Endodermal cell (in vitro differentiated cells): ENCODE measurements at regions not wholly inside any gene's neighbourhood (a gene's known extent, or its start where the extent isn't known, plus 50 kb on each side); places are given as distances from the start of the nearest gene placed in this dataset.

Experiments used
- DNase-seq: peaks from one replicate; pipeline ENCODE4 v3.0.0-alpha.2; 2017
- H3K27ac ChIP-seq: 2 replicates; pipeline ENCODE4 v1.5.1; 2013; ENCODE audit warnings: mild to moderate bottlenecking, low read depth, low read length, moderate library complexity
- H3K27me3 ChIP-seq: 2 replicates; pipeline ENCODE4 v1.6.1; 2013; ENCODE audit warnings: mild to moderate bottlenecking, low read length, moderate library complexity; ENCODE audit not compliant: insufficient read depth, control insufficient read depth, poor library complexity, severe bottlenecking
- H3K36me3 ChIP-seq: 2 replicates; pipeline ENCODE4 v1.7.0; 2013; ENCODE audit warnings: mild to moderate bottlenecking, low read length, moderate library complexity; ENCODE audit not compliant: control insufficient read depth, insufficient read depth
- H3K4me1 ChIP-seq: one replicate; pipeline ENCODE4 v1.7.0; 2013; ENCODE audit warnings: low read length; ENCODE audit not compliant: control insufficient read depth, insufficient read depth
- H3K4me3 ChIP-seq: 2 replicates; pipeline ENCODE4 v1.5.1; 2013; ENCODE audit warnings: mild to moderate bottlenecking, low read length, moderate library complexity
- H3K9ac ChIP-seq: 2 replicates; pipeline ENCODE4 v1.6.1; 2013; ENCODE audit warnings: mild to moderate bottlenecking, low read length, moderate library complexity; ENCODE audit not compliant: poor library complexity, severe bottlenecking; ENCODE audit errors: extremely low read depth
- H3K9me3 ChIP-seq: 2 replicates; pipeline ENCODE4 v1.6.1; 2013; ENCODE audit warnings: mild to moderate bottlenecking, low read length, moderate library complexity; ENCODE audit not compliant: control insufficient read depth
- H3K27ac Mint-ChIP-seq: 2 replicates; pipeline ENCODE4 v1.8.0; 2020; ENCODE audit warnings: mixed read lengths
- H3K27me3 Mint-ChIP-seq: 2 replicates; pipeline ENCODE4 v1.8.0; 2021; ENCODE audit warnings: mild to moderate bottlenecking, mixed read lengths; ENCODE audit not compliant: insufficient read depth
- H3K36me3 Mint-ChIP-seq: 2 replicates; pipeline ENCODE4 v1.8.0; 2020; ENCODE audit warnings: low read depth, mixed read lengths
- H3K4me1 Mint-ChIP-seq: 2 replicates; pipeline ENCODE4 v1.8.0; 2020; ENCODE audit warnings: mixed read lengths
- H3K4me3 Mint-ChIP-seq: 2 replicates; pipeline ENCODE4 v1.8.0; 2020; ENCODE audit warnings: mild to moderate bottlenecking, moderate library complexity, mixed read lengths
- H3K9me3 Mint-ChIP-seq: 2 replicates; pipeline ENCODE4 v1.8.0; 2020; ENCODE audit warnings: mild to moderate bottlenecking, mixed read lengths
- WGBS, 2 experiments: methylation state at CpG; one replicate each; pipeline versions ENCODE4 v1.1.5 to v1.1.7; 2013; ENCODE audit warnings: missing lambda C conversion rate in 2 of 2, mixed read lengths in 1 of 2; ENCODE audit not compliant: insufficient coverage in 1 of 2, insufficient read length in 1 of 2; 5-methylcytosine and 5-hydroxymethylcytosine counted together
- TF ChIP-seq, protein P1 (sequence below): fragments of 200-600 bp; sonication (generic); conservative IDR thresholded peaks from 2 replicates; pipeline ENCODE4 v1.5.0; 2021; ENCODE audit warnings: antibody characterized with exemption, mild to moderate bottlenecking

DNA sequence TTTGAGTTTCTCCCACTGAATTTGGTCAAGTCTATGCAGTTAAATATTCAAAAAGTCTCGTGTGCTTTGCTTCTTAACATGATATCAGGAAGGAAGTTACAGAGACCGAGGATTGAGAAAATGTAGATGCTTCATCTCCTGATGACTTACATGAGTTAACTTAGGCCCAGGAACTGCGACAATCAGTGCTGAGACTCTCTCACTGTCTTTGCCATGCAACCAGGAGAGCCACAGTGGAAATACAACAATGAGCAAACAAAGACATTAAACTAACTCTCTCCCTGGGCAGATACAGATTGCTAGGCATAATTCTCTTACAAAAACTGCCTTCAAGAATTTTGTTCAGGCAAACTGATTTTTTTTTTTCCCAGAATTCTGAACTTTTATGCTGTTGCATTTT lies 440.6 kb upstream of the EPHA7 start:
- peak overlapping the region; percentile 59 for H3K27ac ChIP-seq
- H3K4me3 Mint-ChIP-seq: peak overlapping the region; percentile 59
- H3K27me3 Mint-ChIP-seq: no peaks in the 10 kb centered on the region
- TF ChIP-seq, protein P1, sequence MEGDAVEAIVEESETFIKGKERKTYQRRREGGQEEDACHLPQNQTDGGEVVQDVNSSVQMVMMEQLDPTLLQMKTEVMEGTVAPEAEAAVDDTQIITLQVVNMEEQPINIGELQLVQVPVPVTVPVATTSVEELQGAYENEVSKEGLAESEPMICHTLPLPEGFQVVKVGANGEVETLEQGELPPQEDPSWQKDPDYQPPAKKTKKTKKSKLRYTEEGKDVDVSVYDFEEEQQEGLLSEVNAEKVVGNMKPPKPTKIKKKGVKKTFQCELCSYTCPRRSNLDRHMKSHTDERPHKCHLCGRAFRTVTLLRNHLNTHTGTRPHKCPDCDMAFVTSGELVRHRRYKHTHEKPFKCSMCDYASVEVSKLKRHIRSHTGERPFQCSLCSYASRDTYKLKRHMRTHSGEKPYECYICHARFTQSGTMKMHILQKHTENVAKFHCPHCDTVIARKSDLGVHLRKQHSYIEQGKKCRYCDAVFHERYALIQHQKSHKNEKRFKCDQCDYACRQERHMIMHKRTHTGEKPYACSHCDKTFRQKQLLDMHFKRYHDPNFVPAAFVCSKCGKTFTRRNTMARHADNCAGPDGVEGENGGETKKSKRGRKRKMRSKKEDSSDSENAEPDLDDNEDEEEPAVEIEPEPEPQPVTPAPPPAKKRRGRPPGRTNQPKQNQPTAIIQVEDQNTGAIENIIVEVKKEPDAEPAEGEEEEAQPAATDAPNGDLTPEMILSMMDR: no peak
- peaks cover 6% of the 10 kb centered on the region for H3K4me1 ChIP-seq
- H3K36me3 ChIP-seq: no peaks in the 10 kb centered on the region
- peaks cover 3% of the 10 kb centered on the region for H3K9me3 Mint-ChIP-seq
- WGBS, 2 experiments: 41 to 42% methylated on average over 3 of the region's 3 CpGs
- peaks cover 43% of the 10 kb centered on the region for H3K4me1 Mint-ChIP-seq
- H3K9me3 ChIP-seq: no peaks in the 10 kb centered on the region
- peak; percentile 60 for DNase-seq
- no peak overlapping the region for H3K9ac ChIP-seq
- H3K4me3 ChIP-seq: no peak overlapping the region
- H3K27ac Mint-ChIP-seq: peak overlapping the region; percentile 88
- H3K27me3 ChIP-seq: no peaks in the 10 kb centered on the region
- no peaks in the 10 kb centered on the region for H3K36me3 Mint-ChIP-seq

DNA sequence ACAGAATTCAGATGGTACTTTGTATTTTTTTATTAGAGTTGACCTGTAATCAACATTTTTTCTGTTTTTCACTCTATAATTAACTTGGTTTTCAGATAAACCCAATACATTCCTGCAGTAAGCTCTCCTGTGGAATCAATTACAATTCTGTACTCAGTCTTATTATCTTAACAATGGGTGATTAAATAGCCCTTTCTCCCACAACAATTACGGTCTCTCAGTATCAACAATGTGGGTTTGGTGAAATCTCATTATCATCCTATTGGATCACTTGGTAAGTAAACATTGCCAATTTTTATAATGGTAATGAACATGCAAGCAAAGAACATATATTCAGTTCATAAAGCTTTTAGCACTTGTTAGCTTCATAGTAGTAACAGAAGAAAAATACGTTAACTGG lies 438.9 kb upstream of the EPHA7 start:
- Histone ChIP-seq H3K4me1 (peaks cover 6% of the 10 kb centered on the region), H3K36me3 (no peaks in the 10 kb centered on the region), H3K9me3 (peaks cover 7% of the 10 kb centered on the region), H3K27ac (no peak overlapping the region), H3K27me3 (no peaks in the 10 kb centered on the region), H3K9ac (no peak overlapping the region), H3K4me3 (no peak overlapping the region)
- no peak overlapping the region for H3K4me3 Mint-ChIP-seq
- peaks cover 49% of the 10 kb centered on the region for H3K4me1 Mint-ChIP-seq
- WGBS, 2 experiments: 33 to 66% methylated on average over 1 to 2 of the region's 2 CpGs
- peaks cover 5% of the 10 kb centered on the region for H3K9me3 Mint-ChIP-seq
- H3K27me3 Mint-ChIP-seq: no peaks in the 10 kb centered on the region
- H3K27ac Mint-ChIP-seq: peak overlapping the region; percentile 8
- DNase-seq: no peak
- TF ChIP-seq, protein P1: no peak
- peaks cover 6% of the 10 kb centered on the region for H3K36me3 Mint-ChIP-seq

- Mint-ChIP-seq H3K9me3 (peaks cover 3% of the 10 kb centered on the region), H3K27me3 (no peaks in the 10 kb centered on the region), H3K27ac (peak overlapping the region; percentile 16), H3K36me3 (peaks cover 12% of the 10 kb centered on the region), H3K4me1 (peaks cover 21% of the 10 kb centered on the region), H3K4me3 (no peak overlapping the region)
- peaks cover 7% of the 10 kb centered on the region for H3K9me3 ChIP-seq
- H3K27ac ChIP-seq: peak overlapping the region; percentile 64
- no peak overlapping the region for H3K4me3 ChIP-seq
- no peaks in the 10 kb centered on the region for H3K27me3 ChIP-seq
- TF ChIP-seq, protein P1: no peak
- DNase-seq: no peak
- H3K4me1 ChIP-seq: peaks cover 4% of the 10 kb centered on the region
- no peak overlapping the region for H3K9ac ChIP-seq
- WGBS, 2 experiments: 94% methylated on average over 4 of the region's 4 CpGs; no CpG with 5 or more reads in 1 of the 2 experiments
- no peaks in the 10 kb centered on the region for H3K36me3 ChIP-seq
Observed at GRCh38 chr6:93849857-93850256, 430.5 kb upstream of the EPHA7 start.
